ENCODE measurements at regions not wholly inside any gene's neighbourhood (a gene's known extent, or its start where the extent isn't known, plus 50 kb on each side); places are given as distances from the start of the nearest gene placed in this dataset.

- H2AFZ ChIP-seq (ENCODE audit: low read length) = no peak overlapping the region
- no peaks in the 10 kb centered on the region for H3K27me3 ChIP-seq (ENCODE audit: insufficient read depth, low read length)
- DNase-seq = no peak
- H4K5ac ChIP-seq (ENCODE audit: insufficient read length, low read depth, low read length) = no peak overlapping the region
- no peak overlapping the region for H4K8ac ChIP-seq (replicated peaks; ENCODE audit: insufficient read length, low read depth, low read length)
- no peak overlapping the region for H2AK5ac ChIP-seq (ENCODE audit: insufficient read length, low read length)
- no peak for TF ChIP-seq CTCF (conservative IDR thresholded peaks at IDR 0.05)
- no peaks in the 10 kb centered on the region for H3K23me2 ChIP-seq (ENCODE audit: insufficient read length, low read depth, low read length, poor library complexity, severe bottlenecking)
- no peak overlapping the region for H2BK15ac ChIP-seq (ENCODE audit: low read depth, low read length)
- Mint-ChIP-seq H3K4me1 (no peaks in the 10 kb centered on the region), H3K27me3 (ENCODE audit: low read depth) (no peaks in the 10 kb centered on the region), H3K27ac (no peak overlapping the region), H3K4me3 (no peak overlapping the region), H3K9me3 (no peaks in the 10 kb centered on the region), H3K36me3 (ENCODE audit: insufficient read depth in 1 of 3, low read depth in 3 of 3) (no peaks in the 10 kb centered on the region)
- no peak overlapping the region for H4K91ac ChIP-seq (ENCODE audit: insufficient read length, low read depth, low read length)
- H2BK120ac ChIP-seq (ENCODE audit: low read depth, low read length, poor library complexity, severe bottlenecking) = no peak overlapping the region
- H2BK5ac ChIP-seq (ENCODE audit: insufficient read length, low read length) = no peak overlapping the region
- no peaks in the 10 kb centered on the region for H3K79me2 ChIP-seq (ENCODE audit: insufficient read depth, low read length)
- H2BK12ac ChIP-seq (ENCODE audit: insufficient read length, low read depth, low read length) = no peak overlapping the region
- no peak overlapping the region for H3K23ac ChIP-seq (ENCODE audit: insufficient read length, low read depth, low read length)
- H3K4ac ChIP-seq (ENCODE audit: low read depth, low read length) = no peak overlapping the region
- H2BK20ac ChIP-seq (ENCODE audit: low read depth, low read length, poor library complexity, severe bottlenecking) = no peak overlapping the region
- H3T11ph ChIP-seq (ENCODE audit: low read length) = no peak overlapping the region
- no peak overlapping the region for H3K9ac ChIP-seq (ENCODE audit: extremely low read depth, insufficient read length, low read length)
- no peak overlapping the region for H3K56ac ChIP-seq (ENCODE audit: insufficient read length, low read depth, low read length)
- WGBS (ENCODE audit: extremely low coverage, insufficient read length, low lambda C conversion rate) = no CpG with 5 or more reads among the region's 2 CpGs
- no peaks in the 10 kb centered on the region for H3K79me1 ChIP-seq (ENCODE audit: insufficient read depth, low read depth, low read length, poor library complexity, severe bottlenecking)
- H3K18ac ChIP-seq (ENCODE audit: insufficient read length, low read depth, low read length) = no peak overlapping the region
- no peaks in the 10 kb centered on the region for H3K9me3 ChIP-seq (ENCODE audit: control insufficient read depth, low read depth, low read length)
- H3K4me2 ChIP-seq (ENCODE audit: insufficient read depth, insufficient read length, low read length) = no peak overlapping the region
- no peaks in the 10 kb centered on the region for H4K20me1 ChIP-seq (ENCODE audit: control insufficient read depth, insufficient read depth, insufficient read length)
- no peaks in the 10 kb centered on the region for H3K4me1 ChIP-seq (ENCODE audit: insufficient read depth, low read length)
- no peak overlapping the region for H3K14ac ChIP-seq (ENCODE audit: insufficient read depth, low read length)
- no peak overlapping the region for H3K27ac ChIP-seq (ENCODE audit: insufficient read length, low read depth, low read length)
Observed at GRCh38 chr13:108561149-108561548, 68.3 kb upstream of the MYO16 start.
